Thyroid gland (tissue), 4 donors: ENCODE measurements at regions not wholly inside any gene's neighbourhood (a gene's known extent, or its start where the extent isn't known, plus 50 kb on each side); places are given as distances from the start of the nearest gene placed in this dataset.

Experiments used
- DNase-seq, 2 donors: peaks; one replicate each; pipeline ENCODE4 v3.0.0-alpha.2; 2019
- H3K27ac ChIP-seq, 3 donors: fragments of 200-600 bp; sonication (generic); 1 replicate in 2 of 3; 2 replicates in 1 of 3; pipeline ENCODE4 v1.5.1; 2016 to 2019; ENCODE audit warnings: mild to moderate bottlenecking in 1 of 3, moderate library complexity in 1 of 3
- H3K27me3 ChIP-seq: fragments of 200-600 bp; sonication (generic); one replicate; pipeline ENCODE4 v1.5.1; 2019
- H3K36me3 ChIP-seq, 2 donors: fragments of 200-600 bp; sonication (generic); one replicate each; pipeline ENCODE4 v1.5.1; 2016 to 2019
- H3K4me1 ChIP-seq, 2 donors: fragments of 200-600 bp; sonication (generic); one replicate each; pipeline ENCODE4 v1.5.1; 2017 to 2019
- H3K4me3 ChIP-seq, 3 donors: fragments of 200-600 bp; sonication (generic); replicated peaks in 1 of 3; 1 replicate in 2 of 3; 2 replicates in 1 of 3; pipeline ENCODE4 v1.5.1; 2016; ENCODE audit warnings: mild to moderate bottlenecking in 1 of 3
- H3K9me3 ChIP-seq: fragments of 200-600 bp; sonication (generic); one replicate; pipeline ENCODE4 v1.5.1; 2017
- POLR2A ChIP-seq, 2 donors: fragments of 450-650 bp; IDR thresholded peaks; one replicate each; pipeline ENCODE4 v1.6.1; 2017; ENCODE audit warnings: antibody characterized with exemption in 2 of 2, mild to moderate bottlenecking in 2 of 2, moderate library complexity in 1 of 2
- WGBS, 2 donors: methylation state at CpG; one replicate each; pipeline ENCODE4 v1.1.5; 2017; 5-methylcytosine and 5-hydroxymethylcytosine counted together
- intact Hi-C: fragments of 100-400 bp; cut with DNase I; formaldehyde crosslinking; loops from one replicate; pipeline ENCODE4 v1.15.1; 2023
- TF ChIP-seq, protein P1 (sequence below), 6 experiments: fragments of 200-600 bp in 3 of 6; fragments of 450-650 bp in 3 of 6; sonication (generic) in 3 of 6; IDR thresholded peaks; one replicate each; pipeline ENCODE4 v1.5.1; 2016 to 2019; ENCODE audit warnings: antibody characterized with exemption in 6 of 6, mild to moderate bottlenecking in 2 of 6, inconsistent platforms in 1 of 6, moderate library complexity in 1 of 6

DNA sequence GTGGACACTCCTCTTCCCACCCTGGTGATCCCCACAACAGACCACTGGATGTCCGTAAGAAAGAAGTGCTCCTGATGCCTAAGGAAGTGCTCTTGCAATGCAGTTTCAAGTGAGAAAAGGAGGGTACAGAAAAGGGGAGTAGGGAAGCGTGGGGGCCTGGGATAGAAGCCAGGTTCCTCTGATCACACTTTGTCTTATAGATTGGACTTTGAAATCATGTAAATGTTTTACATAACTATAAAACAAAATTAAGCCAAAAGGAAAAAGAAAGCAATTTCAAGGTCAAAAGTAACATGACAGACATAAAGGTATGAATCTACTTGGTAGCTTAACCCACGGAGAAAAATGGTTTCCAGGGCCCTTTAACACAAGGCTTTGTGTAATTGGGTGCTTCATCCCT, 107.3 kb upstream of the TRPM1 start:
- Histone ChIP-seq H3K9me3 (no peaks in the 10 kb centered on the region), H3K27ac (no peak overlapping the region), H3K4me1 (no peaks in the 10 kb centered on the region), H3K4me3 (no peak overlapping the region), H3K27me3 (no peaks in the 10 kb centered on the region), H3K36me3 (no peaks in the 10 kb centered on the region)
- no peak for DNase-seq
- intact Hi-C loops: no loop called here
- TF ChIP-seq, protein P1, sequence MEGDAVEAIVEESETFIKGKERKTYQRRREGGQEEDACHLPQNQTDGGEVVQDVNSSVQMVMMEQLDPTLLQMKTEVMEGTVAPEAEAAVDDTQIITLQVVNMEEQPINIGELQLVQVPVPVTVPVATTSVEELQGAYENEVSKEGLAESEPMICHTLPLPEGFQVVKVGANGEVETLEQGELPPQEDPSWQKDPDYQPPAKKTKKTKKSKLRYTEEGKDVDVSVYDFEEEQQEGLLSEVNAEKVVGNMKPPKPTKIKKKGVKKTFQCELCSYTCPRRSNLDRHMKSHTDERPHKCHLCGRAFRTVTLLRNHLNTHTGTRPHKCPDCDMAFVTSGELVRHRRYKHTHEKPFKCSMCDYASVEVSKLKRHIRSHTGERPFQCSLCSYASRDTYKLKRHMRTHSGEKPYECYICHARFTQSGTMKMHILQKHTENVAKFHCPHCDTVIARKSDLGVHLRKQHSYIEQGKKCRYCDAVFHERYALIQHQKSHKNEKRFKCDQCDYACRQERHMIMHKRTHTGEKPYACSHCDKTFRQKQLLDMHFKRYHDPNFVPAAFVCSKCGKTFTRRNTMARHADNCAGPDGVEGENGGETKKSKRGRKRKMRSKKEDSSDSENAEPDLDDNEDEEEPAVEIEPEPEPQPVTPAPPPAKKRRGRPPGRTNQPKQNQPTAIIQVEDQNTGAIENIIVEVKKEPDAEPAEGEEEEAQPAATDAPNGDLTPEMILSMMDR (IDR thresholded peaks at IDR 0.05): no peak
- TF ChIP-seq POLR2A (IDR thresholded peaks at IDR 0.05): no peak
- 92 to 94% methylated on average over 3 of the region's 3 CpGs for whole genome bisulfite sequencing, 2 donors

DNA sequence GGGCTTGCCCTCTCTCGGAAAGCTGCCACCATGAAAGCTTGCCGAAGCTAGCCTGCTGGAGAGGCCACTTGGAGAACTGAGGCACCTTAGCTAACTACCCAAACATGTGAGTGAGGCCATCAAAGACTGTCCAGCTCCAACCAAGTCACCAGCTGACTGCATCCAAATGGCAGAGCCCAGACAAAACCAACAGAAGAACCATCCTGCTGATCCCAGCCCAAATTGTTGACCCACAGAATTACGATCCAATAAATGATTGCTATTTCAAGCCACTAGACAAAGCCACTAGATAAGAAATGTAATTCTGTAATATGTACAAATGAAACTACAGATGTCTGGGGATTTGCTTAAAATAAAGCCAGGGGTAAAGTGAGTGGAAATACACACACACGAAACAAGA, 109.8 kb upstream of the TRPM1 start:
- intact Hi-C loops: no loop called here
- H3K27ac ChIP-seq: no peak overlapping the region
- DNase-seq: no peak
- H3K9me3 ChIP-seq: no peaks in the 10 kb centered on the region
- no peaks in the 10 kb centered on the region for H3K27me3 ChIP-seq
- peaks cover 15 to 17% of the 10 kb centered on the region in 2 donors for H3K4me1 ChIP-seq
- TF ChIP-seq, protein P1 (IDR thresholded peaks at IDR 0.05): no peak
- no peak for TF ChIP-seq POLR2A (IDR thresholded peaks at IDR 0.05)
- H3K4me3 ChIP-seq: no peak overlapping the region
- 97 to 100% methylated on average over 4 of the region's 4 CpGs for WGBS, 2 donors
- H3K36me3 ChIP-seq: no peaks in the 10 kb centered on the region

DNA sequence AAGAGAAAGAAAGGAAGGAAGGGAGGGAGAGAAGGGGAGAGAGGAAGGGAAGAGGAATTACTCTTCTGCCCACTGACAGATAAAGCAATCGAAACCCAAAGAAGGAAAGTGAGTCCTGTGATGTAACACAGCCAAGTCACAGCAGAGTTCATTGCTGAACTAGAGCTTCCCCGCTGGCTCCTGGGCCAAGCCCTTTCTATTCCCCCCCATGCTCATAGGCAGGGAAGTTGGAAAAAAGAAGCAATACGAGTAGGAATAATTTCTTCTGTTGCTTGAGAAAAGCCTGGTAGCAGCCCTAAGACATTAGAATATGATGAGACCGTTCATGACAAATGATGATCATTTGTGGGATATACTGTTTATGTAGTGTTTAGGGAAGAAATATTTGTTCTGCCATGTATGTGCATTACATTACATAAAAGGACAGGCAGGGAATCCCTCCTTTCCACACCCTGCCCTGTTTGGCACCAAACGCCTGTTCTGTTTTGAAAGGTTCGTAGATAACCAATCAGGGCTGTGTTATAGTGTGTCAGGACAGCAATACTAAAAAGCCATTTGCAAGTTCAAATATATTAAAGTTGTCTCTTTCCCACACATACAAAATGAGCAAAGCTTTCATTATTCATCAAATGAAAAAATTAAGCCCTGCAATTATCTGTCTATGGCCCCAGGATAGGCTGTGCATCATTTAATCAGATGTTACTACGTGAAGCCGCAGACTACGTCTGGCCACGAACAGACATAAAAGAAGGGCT, 111.0 kb upstream of the TRPM1 start:
- TF ChIP-seq, protein P1 (IDR thresholded peaks at IDR 0.05): no peak
- no peak for TF ChIP-seq POLR2A (IDR thresholded peaks at IDR 0.05)
- no peaks in the 10 kb centered on the region for H3K9me3 ChIP-seq
- no peak for DNase-seq
- H3K36me3 ChIP-seq: no peaks in the 10 kb centered on the region
- H3K27ac ChIP-seq: no peak overlapping the region
- H3K27me3 ChIP-seq: no peaks in the 10 kb centered on the region
- 85% methylated on average over 10 of the region's 10 CpGs for WGBS, 2 donors
- peaks cover 20 to 22% of the 10 kb centered on the region in 2 donors for H3K4me1 ChIP-seq
- intact Hi-C loops: no loop called here
- no peak overlapping the region for H3K4me3 ChIP-seq

DNA sequence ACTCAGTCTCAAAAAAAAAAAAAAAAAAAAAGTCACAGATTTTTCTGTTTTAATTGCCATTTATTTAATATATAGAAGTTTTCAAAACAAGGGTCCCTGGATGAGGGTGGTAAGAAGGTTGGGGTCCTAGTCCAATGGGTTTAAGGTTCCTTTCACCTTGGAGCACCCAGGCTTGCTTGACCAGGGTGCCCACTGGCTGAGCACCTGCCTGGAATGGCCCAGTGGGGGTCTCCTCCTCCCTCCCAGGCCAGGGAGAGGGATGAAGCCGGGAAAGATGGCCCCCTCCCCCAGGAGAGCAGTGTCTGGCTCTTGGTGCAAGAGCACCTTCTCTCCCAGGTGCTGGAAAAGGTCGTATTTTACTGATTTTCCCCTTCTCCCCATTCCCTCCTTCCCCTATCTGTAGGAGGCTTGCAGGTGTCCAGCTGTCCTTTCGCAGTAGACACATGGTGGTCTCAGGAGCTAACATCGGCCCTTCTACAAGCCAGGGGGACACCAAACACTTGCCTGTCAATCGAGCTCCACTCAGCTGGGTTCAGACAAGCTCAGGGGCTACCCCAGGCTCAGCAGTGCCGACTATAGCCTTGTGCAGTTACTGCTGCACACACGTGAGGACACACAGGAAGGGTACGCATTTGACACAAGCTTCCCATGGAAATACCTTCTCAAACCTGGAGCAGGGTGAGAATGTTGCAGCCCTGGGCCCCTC, 112.3 kb upstream of the KLF13 start:
- no peak for TF ChIP-seq POLR2A (IDR thresholded peaks at IDR 0.05)
- TF ChIP-seq, protein P1 (IDR thresholded peaks at IDR 0.05): no peak
- H3K4me1 ChIP-seq: peaks cover 20 to 22% of the 10 kb centered on the region in 2 donors
- 78 to 79% methylated on average over 7 to 8 of the region's 8 CpGs for WGBS, 2 donors
- no peaks in the 10 kb centered on the region for H3K36me3 ChIP-seq
- H3K27me3 ChIP-seq: no peaks in the 10 kb centered on the region
- no peak overlapping the region for H3K4me3 ChIP-seq
- H3K27ac ChIP-seq: peak overlapping the region; percentile 48 to 95 (median 95)
- H3K9me3 ChIP-seq: no peaks in the 10 kb centered on the region
- DNase-seq: no peak
- intact Hi-C loops: no loop called here
